ENCODE measurements at regions not wholly inside any gene's neighbourhood (a gene's known extent, or its start where the extent isn't known, plus 50 kb on each side); places are given as distances from the start of the nearest gene placed in this dataset.

DNA sequence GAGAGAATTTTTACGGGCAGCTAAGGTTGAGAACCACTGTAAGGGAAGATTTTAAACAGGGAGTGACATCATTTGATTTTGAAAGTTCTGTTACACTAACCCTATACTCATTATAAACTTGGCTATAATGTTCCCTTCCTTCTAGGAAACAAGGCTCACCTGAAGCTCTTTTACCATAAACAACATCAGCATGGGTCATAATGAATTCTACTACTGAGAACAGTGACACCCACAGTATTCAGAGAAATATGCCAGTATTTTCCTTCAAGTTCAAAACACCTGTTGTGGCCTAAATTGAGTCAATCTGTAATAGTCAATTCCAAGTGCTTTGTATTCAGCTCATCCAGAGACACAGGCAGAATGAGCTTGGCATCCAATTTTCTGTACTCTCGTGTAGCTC lies 175.3 kb upstream of the STT3B start:
- no peaks in the 10 kb centered on the region for H3K4me1 ChIP-seq (ENCODE audit: control insufficient read depth in 1 of 2, insufficient read depth in 2 of 2, low read length in 2 of 2)
- no peaks in the 10 kb centered on the region for H3K27me3 ChIP-seq (ENCODE audit: low read depth, low read length)
- H3K4me3 ChIP-seq (ENCODE audit: low read depth in 1 of 2, low read length in 2 of 2): no peak overlapping the region
- no peaks in the 10 kb centered on the region for H3K36me3 ChIP-seq (ENCODE audit: control insufficient read depth in 1 of 2, insufficient read depth in 2 of 2, low read length in 2 of 2)
- no peaks in the 10 kb centered on the region for H3K9me3 ChIP-seq (ENCODE audit: control insufficient read depth in 1 of 2, low read length in 2 of 2)
- no peak overlapping the region for H3K27ac ChIP-seq (ENCODE audit: low read length)

DNA sequence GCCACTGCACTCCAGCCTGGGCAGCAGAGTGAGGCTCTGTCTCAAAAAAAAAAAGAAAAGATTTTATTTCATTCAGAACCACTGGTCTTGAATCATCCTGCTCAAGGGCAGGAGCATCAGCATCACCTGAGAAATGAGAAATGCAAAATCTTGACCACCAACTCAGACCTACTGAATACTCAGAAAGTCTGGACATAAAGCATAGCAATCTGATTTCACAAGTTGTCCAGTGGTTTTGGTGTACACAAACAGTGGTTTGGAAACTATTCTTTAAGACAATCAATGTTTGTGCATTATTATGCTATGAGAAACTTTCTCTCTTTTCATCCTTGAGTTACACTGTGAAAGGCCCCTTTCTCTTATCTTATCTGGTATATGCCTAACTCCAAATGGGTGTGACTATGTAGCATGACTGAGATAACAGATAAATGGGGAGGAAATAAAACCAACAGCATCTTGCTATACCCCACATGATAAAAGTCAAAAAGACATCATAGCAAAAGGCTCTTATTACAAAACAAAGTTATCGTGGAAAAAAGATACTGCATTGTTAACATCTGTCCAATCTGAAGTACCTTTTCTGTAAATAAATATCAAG lies 174.2 kb upstream of the STT3B start:
- Histone ChIP-seq H3K27me3 (ENCODE audit: low read depth, low read length) (no peaks in the 10 kb centered on the region), H3K36me3 (ENCODE audit: control insufficient read depth in 1 of 2, insufficient read depth in 2 of 2, low read length in 2 of 2) (no peaks in the 10 kb centered on the region), H3K27ac (ENCODE audit: low read length) (no peak overlapping the region), H3K9me3 (ENCODE audit: control insufficient read depth in 1 of 2, low read length in 2 of 2) (no peaks in the 10 kb centered on the region), H3K4me3 (ENCODE audit: low read depth in 1 of 2, low read length in 2 of 2) (no peak overlapping the region), H3K4me1 (ENCODE audit: control insufficient read depth in 1 of 2, insufficient read depth in 2 of 2, low read length in 2 of 2) (no peaks in the 10 kb centered on the region)

DNA sequence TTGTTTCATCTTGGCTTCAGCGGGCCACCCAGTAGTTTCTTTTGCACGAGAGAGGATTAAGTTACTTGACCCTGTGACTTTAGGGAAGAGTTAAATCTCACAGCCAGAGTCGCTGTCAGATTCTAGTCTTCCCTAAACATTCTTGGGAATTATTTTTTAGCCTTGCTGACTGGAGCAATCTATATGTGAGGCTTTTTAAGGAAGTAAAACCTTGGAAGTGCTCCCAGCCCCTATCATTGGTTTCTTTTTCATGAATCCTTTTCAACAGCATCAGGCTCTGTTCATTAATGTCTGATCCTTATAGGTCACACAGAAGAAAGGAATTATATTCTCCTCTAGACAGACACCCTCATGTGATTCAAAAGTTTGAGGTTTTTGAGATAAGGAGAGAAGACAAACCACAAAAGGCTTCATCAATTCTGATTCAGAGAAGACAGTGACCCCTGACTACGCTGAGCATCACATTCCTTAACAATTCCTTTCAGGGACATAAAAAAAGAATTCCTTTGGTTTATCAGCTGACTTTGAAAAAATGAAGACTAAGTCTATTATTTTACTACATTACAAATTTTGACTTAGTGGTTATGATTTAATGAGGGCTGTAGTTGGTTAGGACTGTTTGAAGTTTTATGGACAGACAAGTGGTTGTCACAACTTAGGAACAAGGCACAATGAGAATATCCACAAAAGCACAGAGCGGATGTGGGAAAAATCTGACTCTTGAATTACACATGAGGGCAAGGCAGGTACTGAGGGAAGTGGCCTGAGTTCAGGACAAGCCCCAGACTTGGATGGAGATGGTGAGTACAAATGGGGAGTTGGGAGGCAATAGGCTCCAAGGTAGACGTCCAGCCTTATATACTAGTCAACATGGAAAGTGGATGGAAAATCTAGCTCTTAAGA lies 171.1 kb upstream of the STT3B start:
- H3K4me3 ChIP-seq (ENCODE audit: low read depth in 1 of 2, low read length in 2 of 2): no peak overlapping the region
- no peaks in the 10 kb centered on the region for H3K27me3 ChIP-seq (ENCODE audit: low read depth, low read length)
- no peaks in the 10 kb centered on the region for H3K4me1 ChIP-seq (ENCODE audit: control insufficient read depth in 1 of 2, insufficient read depth in 2 of 2, low read length in 2 of 2)
- no peaks in the 10 kb centered on the region for H3K36me3 ChIP-seq (ENCODE audit: control insufficient read depth in 1 of 2, insufficient read depth in 2 of 2, low read length in 2 of 2)
- H3K9me3 ChIP-seq (ENCODE audit: control insufficient read depth in 1 of 2, low read length in 2 of 2): no peaks in the 10 kb centered on the region
- no peak overlapping the region for H3K27ac ChIP-seq (ENCODE audit: low read length)

DNA sequence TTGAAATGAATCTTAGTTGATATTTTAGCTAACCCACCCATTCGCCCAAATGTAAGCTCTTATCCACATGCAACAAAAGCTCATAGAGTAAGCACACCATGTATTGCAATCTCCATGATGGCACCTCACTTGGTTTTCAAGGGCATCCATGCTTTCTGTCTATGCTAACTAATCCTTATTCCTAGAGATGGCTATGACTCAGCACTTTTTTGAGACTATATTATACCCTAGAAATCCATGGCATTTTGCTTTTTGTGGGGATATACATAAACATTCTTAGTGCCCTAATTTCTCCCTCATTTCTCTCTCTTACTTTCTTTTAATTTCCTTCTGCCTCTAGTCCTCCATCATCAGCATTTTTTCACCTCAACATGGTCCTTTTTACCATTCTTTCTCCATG lies 168.5 kb upstream of the STT3B start:
- Histone ChIP-seq H3K4me3 (ENCODE audit: low read depth in 1 of 2, low read length in 2 of 2) (no peak overlapping the region), H3K36me3 (ENCODE audit: control insufficient read depth in 1 of 2, insufficient read depth in 2 of 2, low read length in 2 of 2) (no peaks in the 10 kb centered on the region), H3K27ac (ENCODE audit: low read length) (no peak overlapping the region), H3K4me1 (ENCODE audit: control insufficient read depth in 1 of 2, insufficient read depth in 2 of 2, low read length in 2 of 2) (no peaks in the 10 kb centered on the region), H3K9me3 (ENCODE audit: control insufficient read depth in 1 of 2, low read length in 2 of 2) (no peaks in the 10 kb centered on the region), H3K27me3 (ENCODE audit: low read depth, low read length) (no peaks in the 10 kb centered on the region)

DNA sequence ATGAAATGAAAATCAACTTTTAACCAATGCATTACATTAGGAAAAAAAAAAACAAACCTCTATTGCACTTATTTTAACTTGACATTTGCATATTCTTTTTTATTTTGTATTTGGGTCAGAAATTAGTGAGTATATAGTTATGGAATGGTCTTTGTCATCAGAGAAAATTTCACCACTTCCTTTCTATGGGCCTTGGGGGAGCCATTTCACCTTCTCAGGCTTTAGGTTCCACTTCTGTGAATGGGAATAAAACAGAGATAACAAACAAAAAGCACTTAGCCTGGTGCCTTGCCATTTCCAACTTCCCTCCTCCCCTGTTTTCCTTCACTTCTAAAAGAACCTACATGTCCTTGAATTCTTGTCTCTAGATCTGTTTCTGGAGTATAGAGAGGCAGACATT lies 168.0 kb upstream of the STT3B start:
- no peak overlapping the region for H3K27ac ChIP-seq (ENCODE audit: low read length)
- H3K4me3 ChIP-seq (ENCODE audit: low read depth in 1 of 2, low read length in 2 of 2): no peak overlapping the region
- no peaks in the 10 kb centered on the region for H3K9me3 ChIP-seq (ENCODE audit: control insufficient read depth in 1 of 2, low read length in 2 of 2)
- H3K36me3 ChIP-seq (ENCODE audit: control insufficient read depth in 1 of 2, insufficient read depth in 2 of 2, low read length in 2 of 2): no peaks in the 10 kb centered on the region
- H3K4me1 ChIP-seq (ENCODE audit: control insufficient read depth in 1 of 2, insufficient read depth in 2 of 2, low read length in 2 of 2): no peaks in the 10 kb centered on the region
- H3K27me3 ChIP-seq (ENCODE audit: low read depth, low read length): no peaks in the 10 kb centered on the region

DNA sequence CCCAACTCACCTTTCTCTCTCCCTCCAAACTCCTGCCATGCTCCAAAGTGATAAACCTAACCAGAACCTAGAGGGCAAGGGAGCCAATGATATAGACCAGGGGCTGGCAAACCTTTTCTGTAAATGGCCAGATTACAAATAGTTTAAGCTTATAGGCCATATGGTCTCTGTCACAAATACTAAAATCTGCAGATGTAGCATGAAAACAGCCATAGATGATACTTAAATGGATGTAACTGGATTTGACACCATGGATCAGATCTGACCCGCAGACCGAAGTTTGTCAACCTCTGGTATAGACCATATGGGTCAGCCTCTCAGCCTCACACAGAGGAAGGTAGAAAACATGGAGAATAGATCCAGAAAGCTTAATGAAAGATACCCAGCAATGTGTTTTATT lies 165.2 kb upstream of the STT3B start:
- no peaks in the 10 kb centered on the region for H3K9me3 ChIP-seq (ENCODE audit: control insufficient read depth in 1 of 2, low read length in 2 of 2)
- no peaks in the 10 kb centered on the region for H3K4me1 ChIP-seq (ENCODE audit: control insufficient read depth in 1 of 2, insufficient read depth in 2 of 2, low read length in 2 of 2)
- no peaks in the 10 kb centered on the region for H3K36me3 ChIP-seq (ENCODE audit: control insufficient read depth in 1 of 2, insufficient read depth in 2 of 2, low read length in 2 of 2)
- H3K27me3 ChIP-seq (ENCODE audit: low read depth, low read length): no peaks in the 10 kb centered on the region
- H3K27ac ChIP-seq (ENCODE audit: low read length): no peak overlapping the region
- H3K4me3 ChIP-seq (ENCODE audit: low read depth in 1 of 2, low read length in 2 of 2): no peak overlapping the region

DNA sequence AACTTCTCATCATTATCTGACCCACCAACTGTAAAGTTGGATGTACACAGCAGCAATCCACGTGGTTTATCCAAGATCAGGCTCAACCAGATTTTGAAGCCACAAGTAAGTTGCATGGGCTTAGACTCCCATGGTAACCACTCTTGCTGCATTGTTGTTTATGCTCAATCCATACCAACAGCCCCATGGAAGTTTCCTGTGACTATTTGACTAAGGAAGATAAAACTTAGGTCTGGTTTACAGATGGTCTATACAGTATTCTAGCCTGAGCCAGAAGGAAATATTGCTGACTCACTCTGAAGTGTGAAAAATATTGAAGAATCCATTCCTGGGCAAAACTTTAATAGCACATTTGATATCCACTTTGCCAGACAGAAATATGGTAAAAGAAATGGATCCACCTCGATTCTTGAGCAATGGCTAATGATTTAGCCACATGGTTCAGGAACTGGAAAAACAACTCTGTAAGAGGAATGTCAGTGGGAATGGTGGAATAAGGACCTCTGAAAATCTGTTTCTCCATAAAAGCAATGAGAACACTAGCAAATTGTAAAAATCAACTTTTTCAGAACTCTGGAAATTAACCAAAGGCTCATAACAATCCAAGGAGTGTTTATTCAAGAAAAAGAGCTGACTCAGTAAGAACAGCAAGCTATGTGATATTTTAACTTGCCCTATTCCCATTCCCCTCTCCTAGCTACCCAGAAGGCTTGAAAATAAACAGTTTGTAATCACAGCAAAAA lies 162.9 kb upstream of the STT3B start:
- no peaks in the 10 kb centered on the region for H3K9me3 ChIP-seq (ENCODE audit: control insufficient read depth in 1 of 2, low read length in 2 of 2)
- no peaks in the 10 kb centered on the region for H3K27me3 ChIP-seq (ENCODE audit: low read depth, low read length)
- no peak overlapping the region for H3K4me3 ChIP-seq (ENCODE audit: low read depth in 1 of 2, low read length in 2 of 2)
- H3K36me3 ChIP-seq (ENCODE audit: control insufficient read depth in 1 of 2, insufficient read depth in 2 of 2, low read length in 2 of 2): no peaks in the 10 kb centered on the region
- no peaks in the 10 kb centered on the region for H3K4me1 ChIP-seq (ENCODE audit: control insufficient read depth in 1 of 2, insufficient read depth in 2 of 2, low read length in 2 of 2)
- no peak overlapping the region for H3K27ac ChIP-seq (ENCODE audit: low read length)

DNA sequence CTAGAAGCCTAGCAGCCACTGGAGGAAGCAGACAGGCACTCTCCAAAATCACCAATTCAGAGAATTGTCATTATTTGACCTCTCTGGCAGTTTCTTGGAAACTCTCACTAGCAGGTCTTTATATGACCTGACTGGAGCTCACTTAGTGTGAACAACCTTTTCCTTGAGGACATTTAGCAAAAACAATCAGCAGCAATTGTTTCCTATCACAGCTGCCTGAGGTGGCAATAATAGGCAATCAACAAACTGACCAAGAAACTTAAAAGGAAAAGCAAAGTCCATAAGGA lies 162.4 kb upstream of the STT3B start:
- H3K36me3 ChIP-seq (ENCODE audit: control insufficient read depth in 1 of 2, insufficient read depth in 2 of 2, low read length in 2 of 2): no peaks in the 10 kb centered on the region
- H3K27ac ChIP-seq (ENCODE audit: low read length): no peak overlapping the region
- no peak overlapping the region for H3K4me3 ChIP-seq (ENCODE audit: low read depth in 1 of 2, low read length in 2 of 2)
- no peaks in the 10 kb centered on the region for H3K27me3 ChIP-seq (ENCODE audit: low read depth, low read length)
- H3K4me1 ChIP-seq (ENCODE audit: control insufficient read depth in 1 of 2, insufficient read depth in 2 of 2, low read length in 2 of 2): no peaks in the 10 kb centered on the region
- H3K9me3 ChIP-seq (ENCODE audit: control insufficient read depth in 1 of 2, low read length in 2 of 2): no peaks in the 10 kb centered on the region

DNA sequence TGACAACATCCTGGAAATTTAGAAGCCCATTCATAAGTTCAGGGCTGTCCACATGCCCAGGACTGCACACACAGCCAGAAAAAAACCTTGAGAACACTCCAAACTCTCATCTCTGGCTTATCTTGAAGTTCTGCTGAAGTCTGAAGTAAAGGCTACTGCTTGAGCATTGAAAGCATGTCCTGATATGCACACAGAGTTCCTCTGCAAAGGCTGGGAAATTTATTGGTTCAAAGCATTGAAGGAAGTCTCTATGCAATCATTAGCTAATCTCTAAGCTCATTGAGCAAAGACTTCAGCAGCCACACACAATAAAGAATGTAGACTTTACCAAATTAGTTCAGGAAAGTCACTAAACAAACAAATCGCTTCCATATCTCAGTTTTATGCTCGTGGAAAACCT lies 162.0 kb upstream of the STT3B start:
- Histone ChIP-seq H3K36me3 (ENCODE audit: control insufficient read depth in 1 of 2, insufficient read depth in 2 of 2, low read length in 2 of 2) (no peaks in the 10 kb centered on the region), H3K4me3 (ENCODE audit: low read depth in 1 of 2, low read length in 2 of 2) (no peak overlapping the region), H3K27me3 (ENCODE audit: low read depth, low read length) (no peaks in the 10 kb centered on the region), H3K9me3 (ENCODE audit: control insufficient read depth in 1 of 2, low read length in 2 of 2) (no peaks in the 10 kb centered on the region), H3K27ac (ENCODE audit: low read length) (no peak overlapping the region), H3K4me1 (ENCODE audit: control insufficient read depth in 1 of 2, insufficient read depth in 2 of 2, low read length in 2 of 2) (no peaks in the 10 kb centered on the region)

DNA sequence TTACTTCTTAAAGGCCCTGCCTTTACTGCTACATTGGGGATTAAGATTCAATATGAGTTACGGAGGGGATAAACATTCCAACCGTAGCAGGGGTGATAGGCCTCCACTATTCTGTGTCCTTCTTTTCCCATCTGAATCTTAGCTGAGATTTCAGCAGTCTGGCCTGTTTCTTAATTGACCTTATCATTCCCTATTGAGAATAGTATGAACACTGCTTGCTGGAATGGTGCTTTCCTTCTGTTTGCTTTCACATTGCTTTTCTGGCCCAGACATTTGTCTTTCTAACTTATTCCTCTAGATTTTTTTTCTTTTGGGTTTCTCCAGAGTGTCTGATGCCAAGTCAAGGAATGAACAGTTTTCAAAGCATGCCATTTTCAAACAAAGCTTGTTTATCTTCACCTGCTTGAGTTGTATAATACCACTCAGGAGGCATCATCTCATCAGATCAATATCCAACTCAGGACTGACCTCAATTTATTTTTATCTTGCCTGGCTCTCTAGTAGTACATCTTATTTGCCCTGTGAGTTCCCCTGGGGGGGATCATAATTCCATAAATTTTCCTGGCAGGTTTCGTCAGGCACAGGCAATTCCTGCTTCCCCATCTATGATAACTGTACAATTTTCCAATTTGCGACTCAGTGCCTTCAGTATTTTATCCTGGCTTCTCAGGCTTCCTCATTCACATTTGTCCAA lies 161.1 kb upstream of the STT3B start:
- H3K27me3 ChIP-seq (ENCODE audit: low read depth, low read length): no peaks in the 10 kb centered on the region
- no peaks in the 10 kb centered on the region for H3K4me1 ChIP-seq (ENCODE audit: control insufficient read depth in 1 of 2, insufficient read depth in 2 of 2, low read length in 2 of 2)
- no peak overlapping the region for H3K27ac ChIP-seq (ENCODE audit: low read length)
- no peak overlapping the region for H3K4me3 ChIP-seq (ENCODE audit: low read depth in 1 of 2, low read length in 2 of 2)
- no peaks in the 10 kb centered on the region for H3K36me3 ChIP-seq (ENCODE audit: control insufficient read depth in 1 of 2, insufficient read depth in 2 of 2, low read length in 2 of 2)
- H3K9me3 ChIP-seq (ENCODE audit: control insufficient read depth in 1 of 2, low read length in 2 of 2): no peaks in the 10 kb centered on the region

DNA sequence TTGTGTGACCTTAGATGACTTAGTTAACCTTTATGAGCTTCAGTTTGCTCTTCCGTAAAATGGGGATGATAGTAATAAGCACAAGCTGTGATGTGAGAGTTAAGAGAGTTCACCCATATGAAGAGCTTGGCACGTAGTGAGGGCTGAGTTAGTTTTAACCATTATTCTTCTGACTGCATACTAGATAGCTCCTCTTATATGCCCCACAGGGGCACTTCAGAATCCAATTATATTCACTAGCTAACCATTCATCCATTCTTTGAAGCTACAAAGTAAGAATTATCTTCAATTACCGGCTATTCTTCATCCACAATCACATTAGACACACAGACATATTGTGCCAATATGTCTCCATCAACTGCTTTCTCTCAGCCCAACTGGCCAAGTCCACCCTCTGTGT lies 159.0 kb upstream of the STT3B start:
- H3K4me3 ChIP-seq (ENCODE audit: low read depth in 1 of 2, low read length in 2 of 2): no peak overlapping the region
- H3K36me3 ChIP-seq (ENCODE audit: control insufficient read depth in 1 of 2, insufficient read depth in 2 of 2, low read length in 2 of 2): no peaks in the 10 kb centered on the region
- no peaks in the 10 kb centered on the region for H3K9me3 ChIP-seq (ENCODE audit: control insufficient read depth in 1 of 2, low read length in 2 of 2)
- no peak overlapping the region for H3K27ac ChIP-seq (ENCODE audit: low read length)
- no peaks in the 10 kb centered on the region for H3K27me3 ChIP-seq (ENCODE audit: low read depth, low read length)
- no peaks in the 10 kb centered on the region for H3K4me1 ChIP-seq (ENCODE audit: control insufficient read depth in 1 of 2, insufficient read depth in 2 of 2, low read length in 2 of 2)

Measured in muscle layer of duodenum (tissue), 2 donors.